GM19324 (cell line): ENCODE measurements at regions not wholly inside any gene's neighbourhood (a gene's known extent, or its start where the extent isn't known, plus 50 kb on each side); places are given as distances from the start of the nearest gene placed in this dataset.

ENCODE experiments used
- ATAC-seq: cut with Tn5 transposase; IDR thresholded peaks from one replicate; pipeline ENCODE4 v1.9.1; 2021; ENCODE audit warnings: mild to moderate bottlenecking, moderate library complexity; ENCODE audit not compliant: unreplicated experiment, low FRiP score

- no peak for ATAC-seq
Observed at GRCh38 chr20:18957328-18957727, 143.7 kb downstream of the SCP2D1 start.

GRCh38 chr20:18971121-18971520, 157.5 kb downstream of the SCP2D1 start:
- ATAC-seq, result no peak

GRCh38 chr20:18971574-18971973, 158.0 kb downstream of the SCP2D1 start:
- no peak for ATAC-seq

GRCh38 chr20:18972251-18972876, 158.8 kb downstream of the SCP2D1 start:
- ATAC-seq, result no peak

- ATAC-seq, result no peak
Observed at GRCh38 chr20:18973529-18974173, 160.1 kb downstream of the SCP2D1 start.

- ATAC-seq, result no peak
Observed at GRCh38 chr20:18974660-18975059, 161.1 kb downstream of the SCP2D1 start.

GRCh38 chr20:18977441-18977840, 163.9 kb downstream of the SCP2D1 start:
- ATAC-seq, result no peak

- ATAC-seq, result no peak
Observed at GRCh38 chr20:18978311-18978710, 164.7 kb downstream of the SCP2D1 start.

- ATAC-seq, result no peak
Observed at GRCh38 chr20:18979132-18979531, 165.5 kb downstream of the SCP2D1 start.

- ATAC-seq, result no peak
Observed at GRCh38 chr20:18981962-18982539, 168.5 kb downstream of the SCP2D1 start.

GRCh38 chr20:18983796-18984195, 170.2 kb downstream of the SCP2D1 start:
- no peak for ATAC-seq

- ATAC-seq, result no peak
Observed at GRCh38 chr20:18984238-18985200, 170.9 kb downstream of the SCP2D1 start.

- no peak for ATAC-seq
Observed at GRCh38 chr20:18985551-18985950, 172.0 kb downstream of the SCP2D1 start.

- no peak for ATAC-seq
Observed at GRCh38 chr20:18986146-18986830, 172.7 kb downstream of the SCP2D1 start.

GRCh38 chr20:18986895-18987580, 173.5 kb downstream of the SCP2D1 start:
- no peak for ATAC-seq

- ATAC-seq, result no peak
Observed at GRCh38 chr20:18987781-18988360, 174.3 kb downstream of the SCP2D1 start.

- ATAC-seq, result no peak
Observed at GRCh38 chr20:18988701-18989100, 175.1 kb downstream of the SCP2D1 start.

GRCh38 chr20:18989736-18990474, 176.3 kb downstream of the SCP2D1 start:
- no peak for ATAC-seq

- no peak for ATAC-seq
Observed at GRCh38 chr20:18991012-18991411, 177.4 kb downstream of the SCP2D1 start.
